GM21390 (cell line): ENCODE measurements at regions not wholly inside any gene's neighbourhood (a gene's known extent, or its start where the extent isn't known, plus 50 kb on each side); places are given as distances from the start of the nearest gene placed in this dataset.
"Not testable (repeated sequence)": the region's sequence is repeated elsewhere in the genome, so short reads cannot be mapped to it uniquely, and the experiment has no call there.

Experiments used
- ATAC-seq: cut with Tn5 transposase; IDR thresholded peaks from one replicate; pipeline ENCODE4 v1.9.1; 2021; ENCODE audit not compliant: unreplicated experiment

GRCh38 chr7:34330308-34330707 lies 327.7 kb upstream of the NPSR1 start:
- no peak for ATAC-seq

- no peak for ATAC-seq
Observed at GRCh38 chr7:34331102-34331501, 326.9 kb upstream of the NPSR1 start.

DNA sequence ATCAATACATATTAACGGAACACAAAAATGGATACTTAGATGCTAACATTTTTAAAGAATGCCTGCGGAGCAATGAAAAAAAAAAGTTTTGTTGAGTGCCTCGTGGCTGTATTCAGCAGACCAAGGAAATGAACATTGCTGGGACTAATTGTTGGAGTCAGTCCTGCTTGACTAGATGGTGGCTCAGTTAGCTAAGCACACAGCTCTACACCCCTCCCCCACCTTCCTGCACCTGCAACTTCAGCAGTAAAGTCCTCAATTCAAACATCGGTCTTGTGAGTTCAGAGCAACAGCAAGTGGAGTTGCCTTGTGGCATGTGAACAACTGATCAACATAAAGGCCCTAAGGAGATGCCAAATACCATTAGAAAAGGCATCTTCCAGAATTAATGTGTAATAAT lies 326.0 kb upstream of the NPSR1 start:
- ATAC-seq, result no peak

- no peak for ATAC-seq
Observed at GRCh38 chr7:34333184-34333583, 324.8 kb upstream of the NPSR1 start.

- no peak for ATAC-seq
Observed at GRCh38 chr7:34333925-34334324, 324.1 kb upstream of the NPSR1 start.

- ATAC-seq, result no peak
Observed at GRCh38 chr7:34337163-34337562, 320.9 kb upstream of the NPSR1 start.

GRCh38 chr7:34338961-34339526 lies 319.0 kb upstream of the NPSR1 start:
- ATAC-seq, result no peak

GRCh38 chr7:34341326-34341725 lies 316.7 kb upstream of the NPSR1 start:
- ATAC-seq, result no peak

GRCh38 chr7:34342387-34342786 lies 315.6 kb upstream of the NPSR1 start:
- no peak for ATAC-seq

GRCh38 chr7:34343667-34344066 lies 314.4 kb upstream of the NPSR1 start:
- no peak for ATAC-seq

- ATAC-seq, result no peak
Observed at GRCh38 chr7:34354011-34354410, 304.0 kb upstream of the NPSR1 start.

- ATAC-seq, result no peak
Observed at GRCh38 chr7:34354899-34355298, 303.1 kb upstream of the NPSR1 start.

- ATAC-seq, result no peak
Observed at GRCh38 chr7:34357068-34357467, 300.9 kb upstream of the NPSR1 start.

DNA sequence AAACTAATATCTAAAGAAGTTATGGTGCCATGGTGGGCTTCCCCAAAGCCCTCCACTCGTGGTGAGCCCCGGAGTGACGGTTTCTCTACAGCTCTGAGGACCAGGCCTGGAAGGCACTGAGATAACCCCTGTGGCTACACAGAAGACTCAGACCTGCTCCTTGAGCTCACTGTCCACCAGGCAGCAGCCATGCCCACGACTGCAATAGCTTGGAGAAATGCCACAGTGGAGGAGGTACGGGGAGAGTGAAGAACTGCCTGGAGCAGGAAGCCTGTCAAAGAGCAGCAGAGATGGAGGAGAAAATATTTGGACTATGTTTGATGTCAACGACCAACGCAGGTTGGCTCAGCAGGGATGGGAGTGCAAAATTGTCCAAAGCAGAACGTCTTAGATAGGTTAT lies 300.1 kb upstream of the NPSR1 start:
- ATAC-seq, result no peak

GRCh38 chr7:34358578-34358977 lies 299.4 kb upstream of the NPSR1 start:
- not testable (repeated sequence) for ATAC-seq

DNA sequence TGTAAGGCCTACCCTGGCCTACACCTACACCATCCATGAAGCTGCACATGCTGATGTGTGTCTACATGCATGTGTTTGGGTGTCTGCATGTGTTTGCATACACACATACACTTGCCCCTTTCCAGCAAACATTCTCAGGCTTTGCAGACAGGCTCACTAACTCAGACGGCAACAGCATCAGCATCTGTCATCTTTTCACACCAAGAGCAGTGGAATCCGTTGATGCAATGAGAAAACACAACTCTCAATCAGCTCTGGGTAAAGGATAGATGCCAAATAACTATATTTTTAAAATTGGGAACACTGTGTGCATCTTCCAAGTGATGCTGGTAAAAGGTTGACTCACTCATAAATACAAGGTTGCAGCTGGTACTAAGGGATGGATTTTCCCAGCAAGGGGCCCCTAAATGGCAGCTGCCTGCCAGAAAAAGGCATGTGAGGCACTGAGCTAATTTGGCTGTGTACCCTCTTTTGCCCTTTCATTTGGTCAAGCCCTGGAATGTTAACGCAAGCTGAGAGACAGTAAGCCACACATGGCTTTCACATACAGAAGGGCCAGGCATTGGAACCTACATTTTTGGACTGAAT lies 296.3 kb upstream of the NPSR1 start:
- ATAC-seq, result no peak

DNA sequence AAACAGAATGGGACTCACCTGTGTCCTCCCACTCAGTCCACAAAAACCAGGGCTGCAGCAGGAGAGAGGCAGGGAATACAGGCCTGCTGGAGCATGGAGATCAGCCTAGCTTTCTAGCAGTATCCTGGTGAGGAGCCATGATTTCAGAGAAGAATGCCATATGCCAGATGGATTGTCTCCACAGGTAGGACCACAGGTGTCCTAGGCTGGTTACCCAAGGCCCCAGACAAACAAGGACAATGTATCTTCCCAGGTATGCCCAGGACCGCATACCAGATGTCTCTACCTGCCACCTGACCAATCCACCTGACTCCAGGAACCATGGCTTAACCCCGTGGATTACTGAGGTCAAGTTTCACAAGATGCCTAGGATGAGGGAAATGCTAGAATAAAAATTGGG lies 295.4 kb upstream of the NPSR1 start:
- ATAC-seq, result no peak

DNA sequence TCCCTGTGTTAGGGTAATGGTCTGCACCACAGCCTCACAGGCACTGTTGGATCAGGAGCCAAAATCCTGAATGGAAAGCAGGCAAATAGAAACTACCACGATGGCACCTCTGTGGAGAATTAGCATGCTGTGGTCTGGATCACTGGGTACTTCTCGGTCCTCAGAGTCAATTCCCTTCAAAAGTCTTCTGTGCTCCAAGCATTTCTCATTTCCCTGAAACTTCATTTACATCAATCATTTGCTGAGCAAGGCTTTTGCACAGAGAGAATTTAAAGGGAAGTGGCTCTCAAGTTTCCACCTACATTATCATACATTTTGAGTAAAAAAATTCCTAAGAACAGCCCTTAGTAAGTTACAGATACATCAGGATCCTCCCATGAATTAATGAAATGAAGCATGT lies 293.9 kb upstream of the NPSR1 start:
- ATAC-seq, result no peak

DNA sequence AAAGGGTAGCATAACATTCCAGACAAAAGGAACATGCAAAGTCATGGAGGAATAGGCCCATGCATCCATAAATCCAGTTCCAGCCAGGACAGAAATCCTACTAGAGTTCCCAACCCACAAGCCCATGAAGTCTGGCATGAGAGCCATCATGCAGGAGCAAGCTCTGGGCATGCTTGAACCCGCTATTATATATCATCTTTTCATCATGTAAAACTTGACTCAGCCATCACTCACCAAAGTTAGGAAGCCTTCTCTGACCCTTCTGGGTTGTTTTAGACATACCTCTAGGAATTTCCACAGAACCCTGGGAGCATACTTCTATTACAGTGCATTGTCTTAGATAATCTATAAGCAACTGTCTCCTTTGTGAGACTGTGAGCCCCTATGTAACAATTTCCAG lies 293.0 kb upstream of the NPSR1 start:
- no peak for ATAC-seq

DNA sequence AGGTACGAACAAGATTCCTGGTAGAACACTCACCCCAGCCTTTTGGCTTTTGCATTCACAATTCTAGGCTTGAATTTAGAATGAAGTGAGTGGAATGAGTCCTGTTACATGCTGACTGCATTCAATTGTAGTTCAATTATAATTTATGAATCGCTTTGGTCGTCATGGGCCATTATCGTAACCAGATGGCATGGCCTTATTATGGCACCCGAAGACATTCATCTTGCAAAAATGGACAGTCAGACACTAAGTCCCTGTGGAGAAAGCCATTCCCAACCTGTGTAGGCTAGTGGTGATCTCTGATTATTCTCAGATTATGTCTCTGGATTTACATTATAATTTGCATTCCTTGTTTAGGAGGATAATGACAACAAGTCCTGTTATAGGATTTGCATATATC lies 292.4 kb upstream of the NPSR1 start:
- ATAC-seq, result no peak

- no peak for ATAC-seq
Observed at GRCh38 chr7:34371922-34372321, 286.1 kb upstream of the NPSR1 start.

DNA sequence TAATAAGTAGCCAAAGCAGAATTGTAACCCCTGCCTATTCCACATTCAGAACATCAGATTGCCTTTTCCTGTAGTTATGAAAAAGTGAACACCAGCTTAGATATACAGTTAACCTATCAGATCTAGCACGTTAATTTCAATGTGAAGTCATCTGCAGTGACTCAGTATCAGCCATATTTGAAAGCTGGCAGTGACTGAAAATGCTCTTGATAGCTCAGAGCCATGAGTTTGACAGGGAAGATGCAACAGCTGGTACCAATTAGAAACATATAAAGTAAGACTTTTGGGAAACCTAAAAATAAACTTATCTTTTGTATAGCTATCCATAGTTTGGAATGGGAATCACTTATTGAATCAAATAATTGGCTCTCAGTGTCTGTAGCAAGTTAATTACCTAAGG lies 284.1 kb upstream of the NPSR1 start:
- ATAC-seq, result no peak

DNA sequence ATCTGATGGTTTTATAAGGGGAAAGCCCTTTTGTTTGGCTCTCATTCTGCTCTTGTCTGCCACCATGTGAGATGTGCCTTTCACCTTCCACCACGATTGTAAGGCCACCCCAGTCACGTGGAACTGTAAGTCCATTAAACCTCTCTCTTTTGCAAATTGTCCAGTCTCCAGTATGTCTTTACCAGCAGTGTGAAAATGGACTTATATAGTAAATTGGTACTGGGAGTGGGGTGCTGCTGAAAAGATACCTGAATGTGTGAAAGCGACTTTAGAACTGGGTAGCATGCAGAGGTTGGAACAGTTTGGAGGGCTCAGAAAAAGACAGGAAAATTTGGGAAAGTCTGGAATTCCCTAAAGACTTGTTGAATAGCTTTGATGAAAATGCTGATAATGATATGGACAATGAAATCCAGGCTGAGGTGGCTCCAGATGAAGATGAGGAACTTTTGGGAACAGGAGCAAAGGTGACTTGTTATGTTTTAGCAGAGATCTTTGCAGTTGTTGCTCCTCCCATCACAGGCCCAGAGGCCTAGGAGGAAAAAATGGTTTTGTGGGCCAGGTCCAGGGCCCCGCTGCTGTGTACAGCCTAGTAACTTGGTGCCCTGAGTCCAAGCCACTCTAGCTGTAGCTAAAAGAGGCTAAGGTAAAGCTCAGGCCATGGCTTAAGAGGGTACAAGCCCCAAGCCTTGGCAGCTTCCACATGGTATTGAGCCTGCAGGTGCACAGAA lies 275.7 kb upstream of the NPSR1 start:
- no peak for ATAC-seq
